ENCODE measurements at regions not wholly inside any gene's neighbourhood (a gene's known extent, or its start where the extent isn't known, plus 50 kb on each side); places are given as distances from the start of the nearest gene placed in this dataset.
"Not testable (repeated sequence)": the region's sequence is repeated elsewhere in the genome, so short reads cannot be mapped to it uniquely, and the experiment has no call there.

DNA sequence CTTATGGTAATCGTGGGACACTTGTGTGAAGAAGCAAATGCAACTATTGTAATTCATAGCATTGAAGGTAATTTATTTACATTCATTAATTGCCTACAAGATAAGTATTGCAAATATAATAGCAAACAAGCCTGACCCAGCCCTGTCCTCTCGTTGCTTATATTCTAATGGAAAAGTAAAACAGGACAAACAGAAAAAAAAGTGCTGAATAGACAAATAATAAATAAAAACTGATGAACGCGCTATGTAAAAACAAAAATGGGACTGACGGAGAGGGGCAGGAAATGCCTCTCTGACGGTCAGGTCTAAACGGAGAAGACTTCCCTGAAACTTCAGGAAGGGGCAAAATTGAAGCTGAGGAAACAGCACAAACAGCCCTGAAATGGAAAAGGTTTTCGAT, 284.9 kb upstream of the FRG1 start:
- not testable (repeated sequence) for DNase-seq

DNA sequence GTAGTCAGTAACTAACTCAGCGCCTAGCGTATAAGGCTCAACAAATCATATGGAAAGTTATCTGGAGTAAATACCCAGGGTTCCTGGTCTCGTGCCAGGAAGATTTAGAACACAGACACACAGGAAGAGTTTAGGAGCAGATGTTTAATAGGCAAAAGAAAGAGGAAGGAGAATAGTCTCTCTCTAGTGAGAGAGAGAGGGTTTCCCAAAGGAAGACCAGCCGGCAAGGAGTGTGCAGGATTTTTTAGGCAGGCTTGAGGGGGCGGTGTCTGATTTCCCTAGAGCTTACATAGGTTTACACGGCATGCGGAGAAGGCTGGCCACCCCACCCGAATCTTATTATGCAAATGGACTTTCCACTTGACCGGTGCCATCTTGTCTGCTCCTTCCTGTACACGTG, 284.0 kb upstream of the FRG1 start:
- DNase-seq, result no peak

DNA sequence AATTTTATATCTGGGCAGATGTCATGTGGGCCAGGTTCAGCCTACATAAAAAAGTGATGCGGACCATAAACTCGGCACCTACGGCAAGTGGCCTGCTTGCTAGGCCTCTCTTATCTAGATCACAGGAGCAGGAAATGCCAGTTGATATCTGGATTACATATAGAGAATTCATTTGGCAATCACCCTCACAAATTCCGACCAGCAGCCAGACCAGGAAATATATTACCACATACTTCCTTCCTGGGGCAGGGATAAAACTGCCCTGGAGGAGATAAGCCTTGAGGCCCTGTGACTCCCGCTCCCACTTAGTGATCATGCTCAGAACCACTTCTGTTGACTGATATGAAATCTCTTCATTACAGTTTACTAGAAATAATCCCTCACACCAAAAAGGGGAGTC, 282.4 kb upstream of the FRG1 start:
- not testable (repeated sequence) for DNase-seq

DNA sequence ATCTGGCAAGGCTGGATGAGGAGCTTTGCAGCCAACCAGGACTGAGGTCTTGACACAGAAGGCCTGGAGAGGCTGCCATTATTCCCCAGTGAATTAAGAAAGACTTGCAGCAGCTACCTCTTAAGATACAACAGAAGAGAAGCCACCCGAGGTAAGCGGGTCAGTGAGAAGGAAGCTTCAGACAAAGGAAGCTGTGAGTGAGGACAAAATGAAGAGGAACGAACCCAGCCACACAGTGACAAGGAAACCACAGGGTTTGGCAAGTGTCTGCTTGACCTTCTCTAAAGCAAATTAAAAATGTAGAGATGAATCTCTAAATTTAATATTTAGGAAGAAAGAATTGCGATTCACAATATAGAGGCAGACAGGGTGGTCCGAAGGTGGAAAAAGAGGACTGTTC, 281.8 kb upstream of the FRG1 start:
- not testable (repeated sequence) for DNase-seq

DNA sequence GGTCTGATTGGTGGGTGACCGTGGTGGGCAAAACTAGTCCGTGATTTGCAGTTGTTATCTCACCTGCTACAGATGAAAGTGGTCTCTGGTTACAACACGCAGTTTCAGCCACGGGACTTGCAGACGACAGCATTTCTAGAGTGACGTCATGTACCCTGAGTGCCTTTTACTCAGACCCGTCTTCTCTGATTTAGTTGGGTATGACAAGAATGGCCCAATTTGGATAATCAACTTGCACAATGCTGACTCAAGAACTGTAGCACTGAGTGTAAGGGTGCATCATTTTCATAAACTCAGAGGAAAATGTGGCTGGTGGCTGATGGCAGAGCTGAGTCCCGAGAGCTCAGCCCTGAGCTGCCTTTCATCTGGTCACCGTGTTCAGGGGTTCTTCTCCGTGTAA, 281.4 kb upstream of the FRG1 start:
- DNase-seq, result no peak

DNA sequence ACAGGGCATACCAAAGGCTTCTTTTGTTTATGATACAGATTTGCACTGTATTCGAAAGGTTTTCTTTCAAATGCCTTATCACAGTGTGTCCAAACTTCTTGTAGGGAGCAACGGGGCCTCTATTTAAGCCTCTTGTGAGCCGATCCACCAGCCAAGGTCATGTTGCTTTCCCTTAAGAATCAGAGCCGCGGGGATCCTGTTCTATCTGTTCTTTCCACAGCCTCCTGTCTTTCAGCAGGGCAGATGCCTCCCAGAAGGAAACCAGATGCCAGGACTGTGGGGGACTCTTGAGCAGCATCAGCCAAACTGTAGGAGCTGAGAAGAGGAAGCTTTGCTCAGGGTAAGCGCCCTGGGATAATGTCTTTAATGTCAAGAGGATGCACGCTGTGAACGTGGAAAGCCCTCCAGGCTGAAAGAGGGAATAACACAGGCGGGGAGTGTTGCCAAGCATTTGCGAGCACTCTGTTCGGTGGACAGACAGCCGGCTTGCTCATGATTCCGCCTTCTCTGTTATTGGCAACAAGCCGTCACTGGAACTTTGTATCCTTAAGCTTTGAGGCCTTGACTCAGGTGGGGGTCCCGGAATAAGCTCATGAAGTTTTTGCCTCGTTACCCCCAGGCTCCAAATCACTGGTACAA, 279.8 kb upstream of the FRG1 start:
- DNase-seq, result no peak

DNA sequence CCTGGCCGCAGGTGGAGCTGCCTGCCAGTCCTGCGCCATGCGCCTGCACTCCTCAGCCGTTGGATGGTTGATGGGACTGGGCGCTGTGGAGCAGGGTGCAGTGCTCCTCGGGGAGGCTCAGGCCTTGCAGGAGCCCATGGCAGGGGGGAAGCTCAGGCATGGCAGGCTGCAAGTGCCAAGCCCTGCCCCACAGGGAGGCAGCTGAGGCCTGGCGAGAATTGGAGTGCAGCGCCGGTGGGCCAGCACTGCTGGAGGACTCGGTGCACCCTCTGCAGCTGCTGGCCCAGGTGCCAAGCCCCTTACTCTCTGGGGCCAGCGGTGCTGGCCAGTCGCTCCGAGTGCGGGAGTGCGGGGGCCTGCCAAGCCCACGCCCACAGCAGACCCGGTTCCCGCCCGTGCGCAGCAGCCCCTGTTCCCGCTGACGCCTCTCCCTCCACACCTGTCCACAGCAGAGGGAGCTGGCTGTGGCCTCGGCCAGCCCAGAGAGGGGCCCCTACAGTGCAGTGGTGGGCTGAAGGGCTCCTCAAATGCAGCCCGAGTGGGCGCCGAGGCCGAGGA, 275.9 kb upstream of the FRG1 start:
- DNase-seq, result no peak

DNA sequence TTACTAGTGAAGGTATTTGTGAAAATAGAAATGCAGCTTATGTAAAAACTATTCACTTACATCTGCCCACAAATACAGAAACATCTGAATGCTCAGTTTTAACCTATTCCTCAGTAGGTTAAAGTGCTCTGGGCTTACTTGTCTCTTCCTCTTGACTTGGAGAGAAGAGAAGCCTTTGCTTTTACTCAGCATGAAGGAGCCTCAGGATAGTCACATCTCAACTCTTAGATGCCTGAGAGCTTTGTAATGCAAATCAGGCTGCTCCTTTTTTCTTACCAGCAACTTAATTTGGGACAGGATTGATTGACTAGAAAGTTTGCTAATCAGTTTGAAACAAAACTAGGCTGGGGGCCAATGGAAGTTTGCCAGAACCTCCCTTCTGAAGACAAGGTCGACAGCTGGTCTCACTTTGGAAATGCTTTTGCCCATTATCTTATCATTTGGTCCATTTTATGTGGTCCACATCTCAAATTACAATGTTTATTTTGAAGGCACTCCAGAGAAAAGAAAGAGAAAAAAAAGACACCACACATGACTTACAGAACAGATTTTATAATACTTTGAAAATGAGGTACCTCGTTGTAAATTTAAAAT, 274.9 kb upstream of the FRG1 start:
- DNase-seq, result not testable (repeated sequence)

DNA sequence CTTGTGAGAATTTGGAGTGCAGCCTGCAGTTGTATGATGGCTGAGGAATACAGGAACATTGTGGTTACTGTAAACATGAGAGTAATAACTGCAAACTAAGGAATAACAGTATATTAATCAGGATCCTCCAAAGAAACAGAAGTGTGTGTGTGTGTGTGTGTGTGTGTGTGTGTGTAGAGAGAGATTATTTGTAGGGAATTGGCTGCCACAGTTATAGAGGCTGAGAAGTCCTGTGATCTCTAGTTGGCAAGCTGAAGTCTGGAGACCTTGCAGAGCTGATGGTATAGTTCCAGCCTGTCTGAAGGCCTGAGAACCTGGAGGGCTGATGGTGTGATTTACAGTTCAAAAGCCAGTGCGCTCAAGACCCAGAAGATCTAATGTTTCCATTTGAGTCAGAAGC, 273.3 kb upstream of the FRG1 start:
- DNase-seq, result not testable (repeated sequence)

DNA sequence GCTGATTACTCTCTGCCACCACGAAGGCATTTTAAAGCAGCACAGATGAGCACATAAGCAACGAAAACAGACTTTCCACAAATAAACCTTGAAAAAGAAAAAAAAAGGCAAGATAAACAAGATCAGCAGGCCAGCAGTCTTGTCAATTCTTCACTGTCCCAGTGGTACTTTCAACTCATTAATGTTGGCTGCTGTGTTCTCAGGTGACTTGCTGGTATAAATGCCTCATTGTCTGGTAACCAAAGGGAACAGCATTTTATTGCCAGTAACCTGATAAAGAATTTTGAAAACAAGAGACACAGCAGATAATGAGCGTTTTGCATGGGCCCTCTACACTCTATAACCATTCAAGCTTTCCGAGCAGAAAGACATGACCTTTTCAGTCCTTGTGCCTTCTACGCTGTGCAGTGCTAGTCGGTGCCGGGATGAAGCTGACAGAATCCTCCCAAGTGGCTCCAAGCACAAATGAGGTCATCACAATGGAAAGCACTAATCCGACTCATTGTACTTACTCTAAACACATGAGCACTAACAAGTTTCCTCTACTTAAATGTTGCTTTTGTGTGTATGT, 242.9 kb upstream of the FRG1 start:
- not testable (repeated sequence) for DNase-seq

DNA sequence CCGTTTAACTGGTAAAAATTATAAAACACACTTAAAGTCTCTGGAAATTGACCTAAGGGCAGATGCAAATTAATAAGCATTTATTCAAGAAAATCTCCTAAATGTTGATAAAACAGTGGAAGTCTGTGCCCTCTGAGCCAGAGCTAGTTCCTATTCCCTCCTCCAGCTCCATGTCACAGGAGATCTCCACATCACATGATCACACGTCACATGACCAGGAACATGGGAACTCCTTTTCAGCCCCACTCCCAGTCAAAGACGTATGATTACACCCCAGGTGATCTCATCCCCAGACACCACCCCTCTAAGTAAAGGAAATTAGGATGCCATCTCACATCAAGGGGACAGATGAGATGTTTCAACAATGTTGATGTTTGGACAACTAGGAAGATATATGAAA, 237.7 kb upstream of the FRG1 start:
- not testable (repeated sequence) for DNase-seq

DNA sequence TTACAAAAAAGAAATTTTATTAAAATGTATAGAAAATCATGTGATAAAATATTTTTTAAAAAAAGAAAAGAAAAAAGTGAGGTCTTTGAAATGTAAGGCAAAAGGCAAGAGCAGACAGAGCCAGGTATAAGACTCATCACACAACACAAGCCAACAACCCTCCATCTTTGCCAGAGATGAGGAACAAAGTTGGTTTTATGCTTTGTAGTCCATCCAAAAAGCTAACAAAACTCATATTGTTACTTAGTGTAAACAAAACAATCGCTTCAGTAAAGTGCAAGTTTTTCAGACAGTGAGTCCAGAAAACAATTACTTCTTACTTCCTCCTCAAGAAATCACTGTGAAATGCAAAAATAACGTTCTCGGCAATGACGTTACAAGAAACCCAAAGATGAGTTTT, 233.9 kb upstream of the FRG1 start:
- DNase-seq, result not testable (repeated sequence)

DNA sequence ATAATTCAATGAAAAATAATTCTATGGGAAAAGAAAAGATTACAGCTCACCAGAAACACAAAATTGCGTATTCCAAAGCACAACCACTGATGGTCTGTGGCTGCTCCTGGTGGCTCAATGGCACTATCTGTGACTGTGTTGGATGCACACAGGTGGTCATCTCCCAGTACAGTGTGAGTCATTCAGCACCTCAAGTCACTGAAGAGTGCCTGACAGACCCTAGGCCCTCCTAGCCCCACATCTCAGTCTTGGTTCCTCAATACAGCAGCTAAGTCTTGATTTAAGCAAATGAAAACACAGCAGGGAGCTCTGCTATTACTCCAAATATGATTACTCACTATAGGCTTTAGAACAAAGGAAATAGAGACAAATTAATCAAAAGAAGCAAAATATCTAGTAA, 233.4 kb upstream of the FRG1 start:
- DNase-seq, result not testable (repeated sequence)

DNA sequence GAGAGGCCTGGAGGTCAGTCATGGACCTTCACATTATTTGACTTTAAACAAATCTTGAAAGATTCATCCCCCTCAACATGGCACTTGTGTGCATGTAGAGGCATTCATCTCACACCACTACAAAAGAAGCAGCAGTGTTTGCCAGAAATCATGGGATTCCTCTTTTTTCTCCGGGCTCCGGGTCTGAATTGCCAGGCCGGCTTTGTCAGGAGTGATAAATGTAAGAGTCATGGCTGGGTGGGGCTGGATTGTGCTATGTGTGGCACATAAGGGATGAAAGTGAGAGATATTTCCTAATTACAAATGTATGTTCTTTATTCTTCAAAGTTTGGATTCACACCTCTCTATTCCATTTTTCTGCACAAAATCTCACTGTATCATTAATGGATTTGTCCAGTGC, 228.7 kb upstream of the FRG1 start:
- not testable (repeated sequence) for DNase-seq

DNA sequence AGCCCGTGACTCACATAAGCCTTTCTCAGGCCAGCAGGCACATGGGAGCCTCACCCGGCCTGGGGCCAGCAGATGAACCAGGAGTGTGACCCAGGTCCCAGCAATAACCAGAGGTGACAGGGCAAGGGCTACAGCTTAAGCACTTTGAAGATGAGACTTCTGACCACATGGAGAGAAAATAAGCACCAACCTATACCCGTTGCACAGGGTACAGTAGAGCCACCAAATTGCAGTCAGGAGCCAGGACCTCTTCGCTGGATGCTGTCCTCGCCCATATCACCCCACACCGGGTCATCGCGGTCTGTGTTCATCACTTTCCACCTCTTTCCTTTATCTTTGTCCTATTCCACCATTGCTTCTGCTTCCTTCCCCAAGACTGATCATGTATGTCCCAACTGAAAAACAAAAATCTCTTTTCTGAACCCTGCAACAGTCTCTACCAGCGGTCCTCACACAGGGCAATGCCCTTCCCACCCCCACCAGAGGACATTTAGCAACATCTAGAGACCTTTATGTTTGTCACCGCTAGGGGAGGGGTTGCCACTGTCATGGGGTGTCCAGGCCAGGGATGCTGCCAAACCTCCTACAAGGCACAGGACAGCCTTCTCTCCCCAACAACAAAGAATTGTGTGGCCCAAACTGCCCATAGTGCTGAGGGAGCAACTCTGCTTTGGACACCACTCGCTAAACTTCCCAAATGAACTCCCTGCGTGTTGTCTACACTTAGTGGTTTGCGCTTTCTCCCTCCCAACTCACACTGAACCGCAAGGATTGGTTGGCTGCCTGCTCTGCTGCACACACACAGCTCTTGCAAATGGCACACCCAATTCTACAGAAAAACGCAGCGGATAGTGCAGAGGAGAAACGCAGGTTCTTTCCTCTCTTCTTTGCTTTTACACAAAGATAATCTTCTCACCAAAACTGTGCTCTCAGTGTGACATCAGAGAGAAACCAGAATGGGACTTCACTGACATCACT, 219.4 kb upstream of the FRG1 start:
- not testable (repeated sequence) for DNase-seq

DNA sequence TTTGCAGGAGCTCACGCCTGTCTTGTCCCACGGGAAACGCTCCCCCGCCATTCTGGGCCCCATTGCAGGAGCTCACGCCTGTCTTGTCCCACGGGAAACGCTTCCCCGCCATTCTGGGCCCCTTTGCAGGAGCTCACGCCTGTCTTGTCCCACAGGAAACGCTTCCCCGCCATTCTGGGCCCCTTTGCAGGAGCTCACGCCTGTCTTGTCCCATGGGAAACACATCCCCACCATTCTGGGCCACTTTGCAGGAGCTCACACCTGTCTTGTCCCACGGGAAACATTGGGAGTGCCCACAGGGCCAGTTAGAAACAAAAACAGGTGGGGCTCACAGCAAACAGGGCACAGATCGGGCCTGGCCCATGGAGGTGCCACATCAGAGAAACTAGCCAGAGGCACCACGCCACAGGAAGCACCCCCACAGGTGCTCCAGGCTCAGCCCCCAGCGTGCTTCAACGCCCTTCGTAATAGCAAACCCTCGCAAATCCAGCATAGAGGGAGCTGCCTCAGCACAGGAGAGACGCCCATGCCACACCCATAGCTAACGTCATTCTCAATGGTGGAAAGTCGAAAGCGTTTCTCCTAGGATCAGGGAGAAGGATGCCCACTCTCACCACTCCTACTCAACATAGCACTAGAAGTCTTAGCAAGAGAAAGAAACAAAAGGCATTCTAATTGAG, 218.2 kb upstream of the FRG1 start:
- not testable (repeated sequence) for DNase-seq

DNA sequence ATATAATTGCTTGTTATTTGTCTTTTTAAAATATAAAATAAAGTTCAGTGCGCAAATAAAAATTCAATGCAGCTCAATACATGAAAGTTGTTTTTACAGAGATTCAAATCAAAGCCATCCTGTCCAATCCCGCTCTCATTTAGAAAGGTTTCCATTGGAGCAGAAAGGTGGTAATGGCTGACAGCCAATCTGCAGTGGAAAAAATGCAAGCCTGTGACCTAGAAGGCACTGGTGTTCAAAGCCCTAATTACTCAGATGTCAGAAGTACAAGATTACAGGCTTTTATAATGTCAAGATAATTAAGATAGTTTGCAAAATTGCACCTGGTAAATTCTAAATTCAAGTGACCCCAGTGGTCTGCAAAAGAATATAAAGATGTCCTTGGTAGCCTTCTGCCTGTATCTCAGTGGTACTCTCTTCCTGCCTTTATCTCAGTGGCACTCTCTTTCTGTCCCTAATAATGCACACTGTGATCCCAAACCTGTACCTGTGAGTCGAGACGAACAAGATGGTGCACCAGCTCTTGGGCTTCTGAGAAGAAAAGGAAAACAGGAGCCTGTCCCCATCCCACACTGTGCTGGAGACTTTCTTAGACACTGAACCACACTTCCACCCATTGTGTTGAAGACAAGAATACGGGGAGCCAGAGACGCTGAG, 212.6 kb upstream of the FRG1 start:
- not testable (repeated sequence) for DNase-seq

DNA sequence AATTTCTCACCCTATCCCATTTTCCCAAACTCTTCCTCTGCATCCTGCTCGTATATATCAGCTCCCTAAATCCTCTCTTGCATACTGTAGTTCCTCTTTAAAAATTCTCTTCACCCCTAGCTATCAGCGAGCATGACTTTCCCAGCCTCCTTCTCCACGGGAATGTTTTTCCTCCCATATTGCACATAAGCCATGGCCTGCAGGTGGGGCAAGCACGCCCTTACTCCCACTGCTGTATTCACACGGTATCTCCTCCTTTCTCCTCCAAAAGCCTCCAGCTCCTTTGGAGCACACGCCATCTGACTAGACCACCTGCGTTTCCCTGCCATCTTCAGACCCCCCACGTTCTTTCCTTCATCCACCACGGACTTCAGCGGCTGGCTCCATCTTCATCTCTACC, 208.7 kb upstream of the FRG1 start:
- not testable (repeated sequence) for DNase-seq

DNA sequence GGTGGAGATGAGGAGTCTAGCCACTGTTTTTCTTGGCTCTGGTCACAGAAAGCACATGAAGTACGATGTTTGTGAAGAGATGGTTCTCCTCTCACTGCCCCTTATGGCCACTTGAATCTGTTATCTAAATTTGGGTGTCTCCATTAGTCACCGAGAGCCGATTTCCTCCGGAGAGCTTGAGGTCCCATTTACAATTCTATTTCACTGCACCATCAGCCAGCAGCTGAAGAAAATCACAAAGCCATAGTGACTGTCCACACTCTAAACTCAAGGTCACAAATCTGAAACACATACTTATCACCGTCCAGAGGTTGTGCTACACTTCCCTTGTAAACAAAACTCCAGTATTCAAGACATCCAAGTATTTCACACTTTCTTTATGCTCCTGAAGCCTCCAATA, 207.2 kb upstream of the FRG1 start:
- not testable (repeated sequence) for DNase-seq

DNA sequence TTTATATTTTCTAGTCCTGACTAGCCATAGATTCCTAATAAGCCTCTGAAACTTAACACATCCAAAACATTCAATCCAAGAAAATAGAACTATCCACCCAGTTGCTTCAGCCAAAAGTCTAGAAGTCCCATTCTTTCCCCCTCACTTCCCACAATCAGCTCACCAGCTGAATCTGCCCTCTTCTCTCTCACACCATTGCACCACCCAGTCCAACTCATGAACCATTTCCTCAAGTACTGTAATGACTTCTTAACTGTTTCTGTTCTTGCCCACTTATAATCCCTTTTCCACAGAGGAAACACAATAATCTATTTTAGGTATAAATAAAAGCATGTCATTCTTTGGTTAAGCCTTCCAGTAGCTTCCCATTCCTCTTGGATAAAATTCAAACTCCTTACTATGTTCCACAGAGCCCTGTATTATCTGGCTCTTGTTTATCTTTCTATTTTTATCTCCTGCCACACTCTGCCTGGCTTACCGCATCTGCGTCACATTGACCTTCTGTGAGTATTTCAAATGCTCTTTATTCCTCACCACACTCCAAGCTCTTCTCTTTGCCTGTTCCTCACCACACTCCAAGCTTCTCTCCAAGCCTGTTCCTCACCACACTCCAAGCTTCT, 205.9 kb upstream of the FRG1 start:
- not testable (repeated sequence) for DNase-seq

DNA sequence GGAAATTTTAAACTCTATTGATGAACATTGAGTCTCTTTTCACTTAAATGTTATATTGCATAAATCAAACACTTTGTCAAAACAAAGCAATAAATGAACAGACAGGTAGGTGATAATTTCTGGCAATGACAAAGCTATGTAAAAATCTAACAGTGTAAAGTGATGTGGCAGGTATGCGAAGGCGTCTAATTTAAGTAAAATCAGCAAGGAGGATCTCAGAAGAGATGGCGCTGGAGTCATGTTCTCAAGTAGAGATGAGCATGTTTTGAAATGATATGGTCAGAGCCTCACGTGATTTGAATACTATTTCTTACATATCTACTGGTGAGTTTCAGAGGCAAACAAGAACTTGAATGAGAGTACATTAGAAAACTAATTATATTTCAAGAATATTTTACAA, 204.0 kb upstream of the FRG1 start:
- DNase-seq, result not testable (repeated sequence)
